Natural killer cell (primary cell): ENCODE measurements at regions not wholly inside any gene's neighbourhood (a gene's known extent, or its start where the extent isn't known, plus 50 kb on each side); places are given as distances from the start of the nearest gene placed in this dataset.
A peak's percentile ranks its signal among the peaks of the same experiment; 100 is the strongest.
"Not testable (repeated sequence)": the region's sequence is repeated elsewhere in the genome, so short reads cannot be mapped to it uniquely, and the experiment has no call there.

Source experiments
- ATAC-seq, 3 donors: fragments of 150-1000 bp in 2 of 3; fragments of 200-7000 bp in 1 of 3; cut with Tn5 transposase; 1 replicate in 1 of 3; 2 replicates in 2 of 3; pipeline ENCODE4 v1.10.0; 2021; ENCODE audit warnings: mild to moderate bottlenecking in 2 of 3, moderate library complexity in 2 of 3
- DNase-seq, 2 donors: peaks; one replicate each; pipeline versions ENCODE4 v3.0.0 to v3.0.0-alpha.2; 2013 to 2021; ENCODE audit warnings: mixed read lengths in 1 of 2
- H3K27ac ChIP-seq: one replicate; pipeline ENCODE4 v1.5.1; 2013; ENCODE audit warnings: mild to moderate bottlenecking, low read length
- H3K27me3 ChIP-seq: one replicate; pipeline ENCODE4 v1.6.1; 2013; ENCODE audit warnings: low read length; ENCODE audit not compliant: control insufficient read depth, insufficient read depth
- H3K36me3 ChIP-seq: one replicate; pipeline ENCODE4 v1.6.1; 2013; ENCODE audit warnings: low read length; ENCODE audit not compliant: control insufficient read depth, insufficient read depth
- H3K4me1 ChIP-seq: one replicate; pipeline ENCODE4 v1.6.1; 2013; ENCODE audit warnings: low read length; ENCODE audit not compliant: control insufficient read depth, insufficient read depth
- H3K4me3 ChIP-seq: one replicate; pipeline ENCODE4 v1.5.1; 2013; ENCODE audit warnings: low read length
- H3K9me3 ChIP-seq: one replicate; pipeline ENCODE4 v1.6.1; 2013; ENCODE audit warnings: low read length; ENCODE audit not compliant: control insufficient read depth, insufficient read depth
- H3K27ac Mint-ChIP-seq, 2 donors: one replicate each; pipeline ENCODE4 v1.8.0; 2022; ENCODE audit warnings: mild to moderate bottlenecking in 2 of 2, mixed read lengths in 2 of 2, moderate library complexity in 1 of 2
- H3K27me3 Mint-ChIP-seq, 2 donors: one replicate each; pipeline ENCODE4 v1.8.0; 2022; ENCODE audit warnings: low read depth in 2 of 2, mixed read lengths in 2 of 2
- H3K36me3 Mint-ChIP-seq: one replicate; pipeline ENCODE4 v1.8.0; 2022; ENCODE audit warnings: mixed read lengths
- H3K4me1 Mint-ChIP-seq, 2 donors: one replicate each; pipeline ENCODE4 v1.8.0; 2022; ENCODE audit warnings: mixed read lengths in 2 of 2
- H3K4me3 Mint-ChIP-seq: one replicate; pipeline ENCODE4 v1.8.0; 2022; ENCODE audit warnings: mild to moderate bottlenecking, moderate library complexity, mixed read lengths
- H3K9me3 Mint-ChIP-seq, 2 donors: one replicate each; pipeline ENCODE4 v1.8.0; 2022; ENCODE audit warnings: mixed read lengths in 2 of 2
- WGBS: methylation state at CpG from one replicate; pipeline ENCODE4 v1.1.7; 2013; ENCODE audit warnings: missing lambda C conversion rate; ENCODE audit not compliant: insufficient coverage; 5-methylcytosine and 5-hydroxymethylcytosine counted together
- intact Hi-C: fragments of 100-400 bp; cut with micrococcal nuclease; formaldehyde crosslinking; loops from one replicate; pipeline ENCODE4 v1.14.2; 2022

GRCh38 chr21:5057077-5057476 lies 5464.3 kb upstream of the TPTE start:
- DNase-seq, H3K36me3 ChIP-seq, H3K4me1 ChIP-seq, H3K9me3 ChIP-seq, H3K4me3 Mint-ChIP-seq, H3K36me3 Mint-ChIP-seq, H3K27ac ChIP-seq, ATAC-seq, H3K9me3 Mint-ChIP-seq, H3K27me3 Mint-ChIP-seq, H3K27ac Mint-ChIP-seq, intact Hi-C loops, H3K4me1 Mint-ChIP-seq, H3K4me3 ChIP-seq, H3K27me3 ChIP-seq: not testable (repeated sequence)
- WGBS = no CpG with 5 or more reads among the region's 24 CpGs

GRCh38 chr21:5060364-5061083 lies 5460.9 kb upstream of the TPTE start:
- DNase-seq, H3K36me3 ChIP-seq, H3K4me3 Mint-ChIP-seq, H3K9me3 ChIP-seq, H3K36me3 Mint-ChIP-seq, H3K4me1 ChIP-seq, H3K9me3 Mint-ChIP-seq, intact Hi-C loops, H3K4me1 Mint-ChIP-seq, H3K4me3 ChIP-seq, ATAC-seq, H3K27ac Mint-ChIP-seq, H3K27me3 ChIP-seq, H3K27me3 Mint-ChIP-seq, H3K27ac ChIP-seq: not testable (repeated sequence)
- no CpG with 5 or more reads among the region's 30 CpGs for WGBS

- intact Hi-C loops, H3K9me3 Mint-ChIP-seq: not testable (repeated sequence)
- WGBS = no CpG with 5 or more reads among the region's 25 CpGs
Observed at GRCh38 chr21:5064581-5065142, 5456.7 kb upstream of the TPTE start.

GRCh38 chr21:5065240-5066211 lies 5455.9 kb upstream of the TPTE start:
- H3K36me3 Mint-ChIP-seq, H3K27me3 ChIP-seq: not testable (repeated sequence)

More at GRCh38 chr21:5064581-5065142, 5456.7 kb upstream of the TPTE start:
- DNase-seq, H3K4me1 ChIP-seq, H3K4me3 ChIP-seq, H3K27ac ChIP-seq, H3K27ac Mint-ChIP-seq, H3K27me3 ChIP-seq, H3K36me3 Mint-ChIP-seq, H3K27me3 Mint-ChIP-seq, H3K4me1 Mint-ChIP-seq, H3K36me3 ChIP-seq, H3K4me3 Mint-ChIP-seq, H3K9me3 ChIP-seq, ATAC-seq: not testable (repeated sequence)

GRCh38 chr21:5066682-5067251 lies 5454.6 kb upstream of the TPTE start:
- H3K9me3 ChIP-seq, DNase-seq, H3K4me1 ChIP-seq, H3K4me3 Mint-ChIP-seq, H3K27ac ChIP-seq, H3K9me3 Mint-ChIP-seq, H3K36me3 Mint-ChIP-seq, H3K27me3 ChIP-seq, H3K27me3 Mint-ChIP-seq, H3K27ac Mint-ChIP-seq, ATAC-seq, H3K4me3 ChIP-seq, H3K4me1 Mint-ChIP-seq, intact Hi-C loops, H3K36me3 ChIP-seq: not testable (repeated sequence)
- no CpG with 5 or more reads among the region's 12 CpGs for WGBS

More at GRCh38 chr21:5065240-5066211, 5455.9 kb upstream of the TPTE start:
- H3K27me3 Mint-ChIP-seq, H3K27ac ChIP-seq, H3K4me1 Mint-ChIP-seq, H3K4me1 ChIP-seq, H3K4me3 Mint-ChIP-seq, H3K9me3 ChIP-seq, H3K36me3 ChIP-seq, H3K27ac Mint-ChIP-seq, H3K9me3 Mint-ChIP-seq, intact Hi-C loops, H3K4me3 ChIP-seq: not testable (repeated sequence)
- no CpG with 5 or more reads among the region's 26 CpGs for WGBS
- ATAC-seq = peak; percentile 89 to 97 (median 93)
- DNase-seq = peak; percentile 56 to 71

GRCh38 chr21:5067326-5068048 lies 5453.9 kb upstream of the TPTE start:
- H3K27me3 ChIP-seq, H3K27ac Mint-ChIP-seq, H3K9me3 Mint-ChIP-seq, H3K4me1 ChIP-seq, DNase-seq, H3K4me3 Mint-ChIP-seq, H3K36me3 Mint-ChIP-seq, H3K4me3 ChIP-seq, H3K27ac ChIP-seq, H3K9me3 ChIP-seq, H3K4me1 Mint-ChIP-seq, H3K27me3 Mint-ChIP-seq, H3K36me3 ChIP-seq, ATAC-seq, intact Hi-C loops: not testable (repeated sequence)
- WGBS = no CpG with 5 or more reads among the region's 15 CpGs

- H3K4me3 Mint-ChIP-seq, H3K4me1 ChIP-seq, H3K4me3 ChIP-seq, H3K9me3 Mint-ChIP-seq, H3K4me1 Mint-ChIP-seq, H3K27me3 ChIP-seq, H3K27ac ChIP-seq, H3K27ac Mint-ChIP-seq, H3K9me3 ChIP-seq, DNase-seq, ATAC-seq, H3K36me3 ChIP-seq, H3K36me3 Mint-ChIP-seq, H3K27me3 Mint-ChIP-seq, intact Hi-C loops: not testable (repeated sequence)
- no CpG with 5 or more reads among the region's 5 CpGs for WGBS
Observed at GRCh38 chr21:5068649-5069048, 5452.7 kb upstream of the TPTE start.
